H9 (cell line): ENCODE measurements at regions not wholly inside any gene's neighbourhood (a gene's known extent, or its start where the extent isn't known, plus 50 kb on each side); places are given as distances from the start of the nearest gene placed in this dataset.

Experiments
- DNase-seq: peaks from one replicate; pipeline ENCODE4 v3.0.0-alpha.2; 2017
- H2AFZ ChIP-seq: one replicate; pipeline ENCODE4 v1.6.1; 2013; ENCODE audit warnings: mild to moderate bottlenecking, low read length, control low read depth, moderate library complexity
- H2AK5ac ChIP-seq: 2 replicates; pipeline ENCODE4 v1.6.1; 2013; ENCODE audit warnings: low read length, control low read depth, mixed read lengths; ENCODE audit not compliant: insufficient read length
- H2BK120ac ChIP-seq: one replicate; pipeline ENCODE4 v1.6.1; 2013; ENCODE audit warnings: low read depth, mild to moderate bottlenecking, low read length, control low read depth, inconsistent platforms; ENCODE audit not compliant: poor library complexity, severe bottlenecking
- H2BK12ac ChIP-seq: 2 replicates; pipeline ENCODE4 v1.6.1; 2013; ENCODE audit warnings: low read length, control low read depth, mixed read lengths, low read depth; ENCODE audit not compliant: insufficient read length
- H2BK15ac ChIP-seq: 2 replicates; pipeline ENCODE4 v1.6.1; 2013; ENCODE audit warnings: low read depth, low read length, control low read depth
- H2BK20ac ChIP-seq: one replicate; pipeline ENCODE4 v1.6.1; 2013; ENCODE audit warnings: low read depth, mild to moderate bottlenecking, low read length, control low read depth, inconsistent platforms; ENCODE audit not compliant: poor library complexity, severe bottlenecking
- H2BK5ac ChIP-seq: 2 replicates; pipeline ENCODE4 v1.6.1; 2013; ENCODE audit warnings: low read length, control low read depth, mixed read lengths; ENCODE audit not compliant: insufficient read length
- H3K14ac ChIP-seq: 2 replicates; pipeline ENCODE4 v1.6.1; 2013; ENCODE audit warnings: low read length, control low read depth; ENCODE audit not compliant: insufficient read depth
- H3K18ac ChIP-seq: 2 replicates; pipeline ENCODE4 v1.6.1; 2013; ENCODE audit warnings: low read depth, mild to moderate bottlenecking, mixed read lengths, low read length, control low read depth; ENCODE audit not compliant: insufficient read length
- H3K23ac ChIP-seq: 2 replicates; pipeline ENCODE4 v1.6.1; 2013; ENCODE audit warnings: low read length, control low read depth, mixed read lengths, low read depth; ENCODE audit not compliant: insufficient read length
- H3K23me2 ChIP-seq: 2 replicates; pipeline ENCODE4 v1.6.1; 2013; ENCODE audit warnings: low read depth, mild to moderate bottlenecking, mixed read lengths, low read length, control low read depth; ENCODE audit not compliant: insufficient read length, poor library complexity, severe bottlenecking
- H3K27ac ChIP-seq: 2 replicates; pipeline ENCODE4 v1.5.1; 2013; ENCODE audit warnings: low read length, control low read depth, mixed read lengths, low read depth; ENCODE audit not compliant: insufficient read length
- H3K27me3 ChIP-seq: 2 replicates; pipeline ENCODE4 v1.6.1; 2013; ENCODE audit warnings: low read length, control low read depth, inconsistent platforms; ENCODE audit not compliant: insufficient read depth
- H3K4ac ChIP-seq: 2 replicates; pipeline ENCODE4 v1.6.1; 2013; ENCODE audit warnings: low read depth, mild to moderate bottlenecking, control low read depth, inconsistent platforms, low read length, moderate library complexity
- H3K4me1 ChIP-seq: 2 replicates; pipeline ENCODE4 v1.6.1; 2013; ENCODE audit warnings: low read length, control low read depth, inconsistent platforms; ENCODE audit not compliant: insufficient read depth
- H3K4me2 ChIP-seq: 2 replicates; pipeline ENCODE4 v1.6.1; 2013; ENCODE audit warnings: low read length, control low read depth, mixed read lengths; ENCODE audit not compliant: insufficient read length, insufficient read depth
- H3K56ac ChIP-seq: 2 replicates; pipeline ENCODE4 v1.6.1; 2013; ENCODE audit warnings: low read depth, mild to moderate bottlenecking, mixed read lengths, low read length, control low read depth; ENCODE audit not compliant: insufficient read length
- H3K79me1 ChIP-seq: 2 replicates; pipeline ENCODE4 v1.6.1; 2013; ENCODE audit warnings: low read depth, mild to moderate bottlenecking, moderate library complexity, low read length, control low read depth, inconsistent platforms; ENCODE audit not compliant: insufficient read depth, poor library complexity, severe bottlenecking
- H3K79me2 ChIP-seq: 2 replicates; pipeline ENCODE4 v1.6.1; 2013; ENCODE audit warnings: low read length, control low read depth, inconsistent platforms; ENCODE audit not compliant: insufficient read depth
- H3K9ac ChIP-seq: 2 replicates; pipeline ENCODE4 v1.6.1; 2013; ENCODE audit warnings: low read length, control low read depth, mixed read lengths; ENCODE audit not compliant: insufficient read length; ENCODE audit errors: extremely low read depth
- H3K9me3 ChIP-seq: one replicate; pipeline ENCODE4 v1.6.1; 2013; ENCODE audit warnings: low read depth, low read length, inconsistent platforms; ENCODE audit not compliant: control insufficient read depth
- H3T11ph ChIP-seq: one replicate; pipeline ENCODE4 v1.6.1; 2013; ENCODE audit warnings: mild to moderate bottlenecking, low read length, control low read depth, inconsistent platforms
- H4K20me1 ChIP-seq: one replicate; pipeline ENCODE4 v1.6.1; 2013; ENCODE audit not compliant: control insufficient read depth, insufficient read length, insufficient read depth
- H4K5ac ChIP-seq: 2 replicates; pipeline ENCODE4 v1.6.1; 2013; ENCODE audit warnings: low read depth, mild to moderate bottlenecking, mixed read lengths, low read length, control low read depth; ENCODE audit not compliant: insufficient read length
- H4K8ac ChIP-seq: replicated peaks from 2 replicates; pipeline ENCODE4 v1.6.1; 2013; ENCODE audit warnings: low read length, control low read depth, mixed read lengths, low read depth; ENCODE audit not compliant: insufficient read length
- H4K91ac ChIP-seq: 2 replicates; pipeline ENCODE4 v1.6.1; 2013; ENCODE audit warnings: low read depth, mild to moderate bottlenecking, moderate library complexity, mixed read lengths, low read length, control low read depth; ENCODE audit not compliant: insufficient read length
- H3K27ac Mint-ChIP-seq, 3 experiments: 2 replicates in 2 of 3; 3 replicates in 1 of 3; pipeline ENCODE4 v1.8.0; 2020 to 2021; ENCODE audit warnings: mixed read lengths in 3 of 3, mild to moderate bottlenecking in 1 of 3, moderate library complexity in 1 of 3
- H3K27me3 Mint-ChIP-seq: 2 replicates; pipeline ENCODE4 v1.8.0; 2021; ENCODE audit warnings: low read depth, mild to moderate bottlenecking, moderate library complexity, mixed read lengths
- H3K36me3 Mint-ChIP-seq, 3 experiments: 2 replicates in 2 of 3; 3 replicates in 1 of 3; pipeline ENCODE4 v1.8.0; 2020 to 2021; ENCODE audit warnings: low read depth in 3 of 3, mixed read lengths in 3 of 3; ENCODE audit not compliant: insufficient read depth in 1 of 3
- H3K4me1 Mint-ChIP-seq, 2 experiments: 2 replicates each; pipeline ENCODE4 v1.8.0; 2020; ENCODE audit warnings: mixed read lengths in 2 of 2
- H3K4me3 Mint-ChIP-seq, 2 experiments: 2 replicates in 1 of 2; 3 replicates in 1 of 2; pipeline ENCODE4 v1.8.0; 2020 to 2021; ENCODE audit warnings: mild to moderate bottlenecking in 2 of 2, mixed read lengths in 2 of 2, moderate library complexity in 1 of 2
- H3K9me3 Mint-ChIP-seq, 2 experiments: 2 replicates in 1 of 2; 3 replicates in 1 of 2; pipeline ENCODE4 v1.8.0; 2020; ENCODE audit warnings: mild to moderate bottlenecking in 2 of 2, mixed read lengths in 2 of 2, moderate library complexity in 1 of 2
- CTCF ChIP-seq: fragments of 200-600 bp; sonication (generic); conservative IDR thresholded peaks from 3 replicates; pipeline ENCODE4 v1.8.0; 2021; ENCODE audit warnings: antibody characterized with exemption, mild to moderate bottlenecking
- WGBS: extraction: QIAGEN DNeasy Blood & Tissue Kit; methylation state at CpG from one replicate; pipeline ENCODE4 v1.1.7; 2013; ENCODE audit warnings: missing lambda C conversion rate, low lambda C conversion rate, mixed read lengths; ENCODE audit not compliant: insufficient read length; ENCODE audit errors: extremely low coverage; 5-methylcytosine and 5-hydroxymethylcytosine counted together

DNA sequence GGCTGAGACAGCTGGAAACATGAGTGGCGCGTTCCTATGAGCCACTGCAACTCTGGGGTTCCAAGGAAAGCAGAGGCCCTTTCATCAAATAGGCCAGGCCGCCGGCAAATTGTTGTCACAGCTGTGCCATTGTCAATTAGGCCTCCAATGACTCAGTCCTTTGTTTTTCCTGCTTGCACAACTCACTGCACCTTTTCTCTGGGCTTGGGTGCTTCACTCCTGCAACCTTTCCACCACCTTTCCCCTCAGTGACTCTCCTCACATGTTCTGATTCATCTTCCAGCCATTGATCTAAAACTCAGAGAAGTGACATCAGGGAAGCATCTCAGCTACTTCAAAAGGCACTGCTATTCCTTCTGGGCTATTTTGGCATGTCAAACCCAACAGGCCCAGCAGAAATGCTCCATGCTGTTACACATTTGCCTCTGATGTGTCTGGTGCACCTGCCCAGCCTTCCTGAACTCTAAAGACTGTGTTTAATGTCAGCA is 653.7 kb downstream of the NR2F1-AS1 start:
- peaks cover 2% of the 10 kb centered on the region; the same call in 1 of the 2 replicates for H3K4me1 ChIP-seq
- no peaks in the 10 kb centered on the region for H3K23me2 ChIP-seq
- no peak for TF ChIP-seq CTCF
- H3K18ac ChIP-seq = no peak overlapping the region
- H3K9me3 Mint-ChIP-seq = no peaks in the 10 kb centered on the region
- no peaks in the 10 kb centered on the region for H3K79me2 ChIP-seq
- no peak overlapping the region for H4K8ac ChIP-seq
- no peak overlapping the region for H3K14ac ChIP-seq
- peak overlapping the region in 1 of 3 experiments; percentile 2; a peak in 1 of 7 replicates for H3K27ac Mint-ChIP-seq
- no peak overlapping the region for H2AFZ ChIP-seq
- H3K27ac ChIP-seq = no peak overlapping the region
- no peak overlapping the region for H2BK12ac ChIP-seq
- H3K56ac ChIP-seq = no peak overlapping the region
- no peak overlapping the region for H3K4me3 Mint-ChIP-seq
- H3K23ac ChIP-seq = no peak overlapping the region
- H2AK5ac ChIP-seq = no peak overlapping the region
- no peak overlapping the region for H4K5ac ChIP-seq
- H3K9me3 ChIP-seq = no peaks in the 10 kb centered on the region
- H3K27me3 ChIP-seq = no peaks in the 10 kb centered on the region
- DNase-seq = no peak
- H3K4ac ChIP-seq = no peak overlapping the region
- H3K79me1 ChIP-seq = no peaks in the 10 kb centered on the region
- no peak overlapping the region for H2BK5ac ChIP-seq
- peaks cover 37 to 49% of the 10 kb centered on the region in 2 experiments for H3K4me1 Mint-ChIP-seq
- H2BK120ac ChIP-seq = no peak overlapping the region
- H3K9ac ChIP-seq = no peak overlapping the region
- no CpG with 5 or more reads among the region's 4 CpGs for WGBS
- no peak overlapping the region for H4K91ac ChIP-seq
- no peak overlapping the region for H2BK15ac ChIP-seq
- H3K27me3 Mint-ChIP-seq = no peaks in the 10 kb centered on the region
- no peak overlapping the region for H3K4me2 ChIP-seq
- H4K20me1 ChIP-seq = no peaks in the 10 kb centered on the region
- H3K36me3 Mint-ChIP-seq = no peaks in the 10 kb centered on the region
- no peak overlapping the region for H2BK20ac ChIP-seq
- no peak overlapping the region for H3T11ph ChIP-seq
